Ovary (tissue), 3 donors: ENCODE measurements at regions not wholly inside any gene's neighbourhood (a gene's known extent, or its start where the extent isn't known, plus 50 kb on each side); places are given as distances from the start of the nearest gene placed in this dataset.

Source experiments
- CTCF ChIP-seq, 3 donors: fragments of 450-650 bp in 2 of 3; fragments of 200-600 bp in 1 of 3; IDR thresholded peaks; one replicate each; pipeline versions ENCODE4 v1.5.1 to v1.8.0; 2016 to 2022; ENCODE audit warnings: antibody characterized with exemption in 3 of 3, mild to moderate bottlenecking in 1 of 3
- POLR2A ChIP-seq: fragments of 450-650 bp; IDR thresholded peaks from one replicate; pipeline ENCODE4 v1.6.1; 2017; ENCODE audit warnings: antibody characterized with exemption, mild to moderate bottlenecking, moderate library complexity
- donor health status: DM: no; HTN: no; CAD: no.

GRCh38 chr16:79697562-79698112, 97.1 kb upstream of the MAF start:
- no peak for TF ChIP-seq CTCF (IDR thresholded peaks at IDR 0.05)
- no peak for TF ChIP-seq POLR2A
